Prostate gland (tissue), 2 donors: ENCODE measurements at regions not wholly inside any gene's neighbourhood (a gene's known extent, or its start where the extent isn't known, plus 50 kb on each side); places are given as distances from the start of the nearest gene placed in this dataset.

Experiments
- DNase-seq: peaks from one replicate; pipeline ENCODE4 v3.0.0-alpha.2; 2019; ENCODE audit warnings: low spot score
- H3K27ac ChIP-seq, 2 donors: fragments of 200-600 bp; sonication (generic); 2 replicates each; pipeline ENCODE4 v1.5.1; 2017 to 2019
- H3K27me3 ChIP-seq: fragments of 200-600 bp; sonication (generic); replicated peaks from 2 replicates; pipeline ENCODE4 v1.5.1; 2019; ENCODE audit not compliant: insufficient read depth
- H3K36me3 ChIP-seq, 2 donors: fragments of 200-600 bp; sonication (generic); 1 replicate in 1 of 2; 2 replicates in 1 of 2; pipeline versions ENCODE4 v1.5.1 to v1.8.1; 2017 to 2019
- H3K4me1 ChIP-seq: fragments of 200-600 bp; sonication (generic); replicated peaks from 2 replicates; pipeline ENCODE4 v1.5.1; 2019
- H3K4me3 ChIP-seq, 2 donors: fragments of 200-600 bp; sonication (generic); 2 replicates each; pipeline ENCODE4 v1.5.1; 2017 to 2019
- H3K9me3 ChIP-seq: fragments of 200-600 bp; sonication (generic); 2 replicates; pipeline ENCODE4 v1.5.1; 2017
- POLR2A ChIP-seq: fragments of 450-650 bp; IDR thresholded peaks from one replicate; pipeline ENCODE4 v1.6.1; 2016; ENCODE audit warnings: antibody characterized with exemption, mild to moderate bottlenecking
- POLR2AphosphoS5 ChIP-seq: sonication (generic); formaldehyde crosslinking; IDR thresholded peaks from one replicate; pipeline ENCODE4 v1.6.1; 2017; ENCODE audit warnings: antibody characterized with exemption
- WGBS: methylation state at CpG from one replicate; pipeline ENCODE4 v1.1.5; 2018; 5-methylcytosine and 5-hydroxymethylcytosine counted together
- intact Hi-C: fragments of 100-400 bp; cut with DNase I; formaldehyde crosslinking; loops from one replicate; pipeline ENCODE4 v1.14.2; 2022
- TF ChIP-seq, protein P1 (sequence below), 4 experiments: fragments of 200-600 bp in 2 of 4; fragments of 450-650 bp in 2 of 4; sonication (generic) in 2 of 4; IDR thresholded peaks; 1 replicate in 3 of 4; 2 replicates in 1 of 4; pipeline ENCODE4 v1.5.1; 2016 to 2019; ENCODE audit warnings: antibody characterized with exemption in 4 of 4, mild to moderate bottlenecking in 2 of 4, moderate library complexity in 2 of 4

DNA sequence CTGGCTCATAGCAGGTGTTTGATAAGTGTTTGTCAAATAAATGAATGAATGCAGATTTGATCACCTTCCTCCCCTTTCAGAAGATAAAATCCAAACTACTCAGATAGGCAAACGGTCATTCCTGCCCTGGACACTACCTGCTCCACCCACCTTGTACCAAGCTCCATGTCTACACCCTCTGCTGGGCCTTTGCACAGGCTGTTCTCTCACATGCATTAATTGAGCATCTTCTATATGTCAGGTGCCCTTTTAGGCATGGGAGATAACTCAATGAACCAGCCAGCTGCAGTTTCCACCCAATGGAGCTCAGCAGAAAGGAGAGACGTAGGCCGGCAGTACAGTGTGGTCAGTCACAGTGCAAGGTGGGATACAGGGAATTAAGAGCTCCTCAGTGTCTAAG, 102.3 kb upstream of the CPEB4 start:
- TF ChIP-seq, protein P1, sequence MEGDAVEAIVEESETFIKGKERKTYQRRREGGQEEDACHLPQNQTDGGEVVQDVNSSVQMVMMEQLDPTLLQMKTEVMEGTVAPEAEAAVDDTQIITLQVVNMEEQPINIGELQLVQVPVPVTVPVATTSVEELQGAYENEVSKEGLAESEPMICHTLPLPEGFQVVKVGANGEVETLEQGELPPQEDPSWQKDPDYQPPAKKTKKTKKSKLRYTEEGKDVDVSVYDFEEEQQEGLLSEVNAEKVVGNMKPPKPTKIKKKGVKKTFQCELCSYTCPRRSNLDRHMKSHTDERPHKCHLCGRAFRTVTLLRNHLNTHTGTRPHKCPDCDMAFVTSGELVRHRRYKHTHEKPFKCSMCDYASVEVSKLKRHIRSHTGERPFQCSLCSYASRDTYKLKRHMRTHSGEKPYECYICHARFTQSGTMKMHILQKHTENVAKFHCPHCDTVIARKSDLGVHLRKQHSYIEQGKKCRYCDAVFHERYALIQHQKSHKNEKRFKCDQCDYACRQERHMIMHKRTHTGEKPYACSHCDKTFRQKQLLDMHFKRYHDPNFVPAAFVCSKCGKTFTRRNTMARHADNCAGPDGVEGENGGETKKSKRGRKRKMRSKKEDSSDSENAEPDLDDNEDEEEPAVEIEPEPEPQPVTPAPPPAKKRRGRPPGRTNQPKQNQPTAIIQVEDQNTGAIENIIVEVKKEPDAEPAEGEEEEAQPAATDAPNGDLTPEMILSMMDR (IDR thresholded peaks at IDR 0.05) = no peak
- TF ChIP-seq POLR2A = no peak
- no peak for TF ChIP-seq POLR2AphosphoS5

DNA sequence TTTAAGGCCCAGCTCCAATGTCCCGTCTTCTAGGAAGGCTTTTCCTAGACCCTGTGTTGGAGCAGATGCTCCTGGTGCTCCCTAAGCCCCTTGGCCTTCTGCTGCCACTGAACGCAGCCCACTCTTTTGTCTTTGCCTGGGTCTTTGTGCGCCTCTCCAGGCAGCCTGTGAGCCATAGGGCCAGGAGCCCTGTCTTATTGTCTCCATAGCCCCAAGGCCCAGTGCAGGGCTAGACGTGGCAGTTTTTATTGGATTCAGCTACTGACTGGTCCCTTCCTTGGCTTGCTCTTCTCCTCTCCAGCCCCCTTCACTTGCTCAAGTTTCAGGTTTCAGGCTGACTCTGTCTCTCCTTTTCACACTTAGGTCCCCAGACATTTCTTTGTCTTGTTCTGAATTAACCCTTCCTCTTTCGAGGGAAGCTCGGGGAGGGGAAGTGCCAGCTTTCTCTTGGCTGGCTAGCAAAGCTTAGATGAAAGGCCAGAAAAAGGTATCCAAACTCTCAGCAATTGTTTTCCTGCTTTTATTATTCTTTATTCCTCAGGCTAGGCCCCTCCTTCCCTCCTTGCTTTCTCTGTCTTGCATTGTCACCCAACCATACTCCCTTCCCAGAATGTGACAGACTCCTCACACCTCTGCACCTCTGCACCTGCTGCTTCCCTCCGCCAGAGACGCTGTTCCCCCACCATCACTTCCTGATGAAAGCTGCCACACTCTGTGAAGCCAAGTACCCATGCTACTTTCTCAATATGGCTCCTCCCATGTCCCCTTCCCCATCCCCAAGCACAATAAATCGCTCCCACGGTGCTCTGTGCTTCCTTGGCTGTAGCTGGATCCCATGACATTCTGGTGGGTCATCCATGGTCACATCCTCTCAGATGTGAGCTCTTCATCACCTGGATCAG, 101.6 kb upstream of the CPEB4 start:
- no peaks in the 10 kb centered on the region for H3K36me3 ChIP-seq
- H3K4me3 ChIP-seq = no peak overlapping the region
- H3K4me1 ChIP-seq = peaks cover 3% of the 10 kb centered on the region
- H3K27me3 ChIP-seq = no peaks in the 10 kb centered on the region
- no peak for DNase-seq
- H3K9me3 ChIP-seq = no peaks in the 10 kb centered on the region
- H3K27ac ChIP-seq = no peak overlapping the region
- TF ChIP-seq, protein P1 (IDR thresholded peaks at IDR 0.05) = peak in 1 of 4 experiments; percentile 9
- no peak for TF ChIP-seq POLR2AphosphoS5
- intact Hi-C loops = no loop called here
- 64% methylated on average over 10 of the region's 10 CpGs for WGBS

More for the DNA sequence above, 102.3 kb upstream of the CPEB4 start:
- H3K36me3 ChIP-seq = no peaks in the 10 kb centered on the region
- no peaks in the 10 kb centered on the region for H3K27me3 ChIP-seq
- intact Hi-C loops = no loop called here
- no peak overlapping the region for H3K4me3 ChIP-seq
- no peak overlapping the region for H3K27ac ChIP-seq
- no peaks in the 10 kb centered on the region for H3K9me3 ChIP-seq
- 92% methylated on average over 3 of the region's 3 CpGs for WGBS
- H3K4me1 ChIP-seq = peaks cover 3% of the 10 kb centered on the region
- no peak for DNase-seq

DNA sequence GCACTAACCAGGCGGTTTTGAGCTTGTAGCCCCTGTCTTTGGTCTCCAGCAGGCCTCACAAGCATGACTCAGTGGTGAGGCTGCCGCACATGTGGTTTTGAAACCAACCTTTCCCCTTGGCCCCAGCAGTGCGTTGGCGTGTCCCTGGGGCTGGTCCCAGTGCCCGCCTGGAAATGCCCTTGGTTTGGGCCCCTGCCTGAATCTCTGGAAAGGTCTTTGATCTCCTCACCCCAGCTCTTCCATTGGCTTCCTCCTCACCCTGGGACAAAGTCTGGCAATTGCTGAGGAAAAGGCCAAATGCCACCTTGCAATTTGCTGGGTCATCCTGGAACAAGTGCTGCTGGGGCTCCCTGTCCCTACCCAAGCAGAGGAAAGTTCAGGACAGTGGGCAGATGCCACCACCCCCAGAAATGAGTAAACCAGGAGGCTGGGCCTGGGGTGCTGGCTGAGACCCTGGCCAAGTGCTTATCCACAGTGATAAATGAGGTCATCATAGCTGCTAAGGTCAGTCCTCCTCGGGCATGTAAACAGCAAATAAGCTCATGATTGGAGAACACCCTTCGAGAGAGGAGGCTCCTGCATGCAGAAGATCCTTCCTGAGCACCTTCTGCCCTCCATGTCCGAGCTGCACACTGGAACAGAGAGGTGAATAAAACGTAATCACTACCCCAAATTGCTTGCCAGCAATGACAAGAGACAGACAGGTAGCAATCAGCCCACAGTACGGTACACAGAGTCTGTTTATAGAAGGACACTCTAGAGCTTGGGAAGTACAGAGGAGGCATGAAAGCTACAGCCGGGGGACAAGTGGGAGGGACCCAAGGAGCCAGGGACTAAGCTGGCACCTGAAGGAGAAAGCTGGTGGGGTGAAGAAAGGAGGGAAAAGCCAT, 98.9 kb upstream of the CPEB4 start:
- Histone ChIP-seq H3K4me1 (no peaks in the 10 kb centered on the region), H3K4me3 (no peak overlapping the region), H3K27ac (no peak overlapping the region), H3K9me3 (no peaks in the 10 kb centered on the region), H3K27me3 (no peaks in the 10 kb centered on the region), H3K36me3 (no peaks in the 10 kb centered on the region)
- intact Hi-C loops = no loop called here
- 80% methylated on average over 10 of the region's 11 CpGs for WGBS
- TF ChIP-seq, protein P1 (IDR thresholded peaks at IDR 0.05) = no peak
- no peak for TF ChIP-seq POLR2A
- TF ChIP-seq POLR2AphosphoS5 = no peak
- no peak for DNase-seq

DNA sequence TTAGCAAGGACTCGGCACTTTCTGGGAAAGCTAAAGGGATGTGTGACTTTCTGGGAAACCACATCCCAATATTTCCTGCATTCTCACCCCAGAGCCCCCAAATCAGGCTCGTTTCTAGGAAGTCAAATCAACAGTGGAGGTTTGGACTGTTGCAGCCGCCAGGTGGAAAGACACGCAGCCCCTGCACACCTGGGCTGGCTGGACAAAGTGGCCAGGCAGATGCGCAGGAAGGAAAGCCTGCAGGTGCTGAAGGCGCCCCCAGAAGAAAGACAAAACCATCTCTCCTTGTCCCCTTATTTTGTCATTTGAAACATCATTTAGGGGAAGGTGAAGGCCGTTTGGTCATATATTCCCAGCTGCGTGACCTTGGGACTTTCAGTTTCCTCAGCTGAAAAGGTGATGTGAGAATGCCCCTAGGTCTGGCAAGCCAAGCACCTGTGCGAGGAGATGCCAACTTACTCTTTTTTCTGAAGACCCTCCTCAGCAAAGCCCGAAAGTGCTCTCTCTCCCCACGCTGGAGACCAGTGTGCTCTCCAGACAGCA, 97.9 kb upstream of the CPEB4 start:
- no peaks in the 10 kb centered on the region for H3K9me3 ChIP-seq
- no peak overlapping the region for H3K4me3 ChIP-seq
- no peaks in the 10 kb centered on the region for H3K36me3 ChIP-seq
- TF ChIP-seq POLR2AphosphoS5 (no peak), POLR2A (no peak)
- TF ChIP-seq, protein P1 (IDR thresholded peaks at IDR 0.05) = no peak
- no peaks in the 10 kb centered on the region for H3K4me1 ChIP-seq
- intact Hi-C loops = no loop called here
- H3K27ac ChIP-seq = no peak overlapping the region
- 88% methylated on average over 11 of the region's 11 CpGs for WGBS
- H3K27me3 ChIP-seq = no peaks in the 10 kb centered on the region
- no peak for DNase-seq
